ENCODE measurements at regions not wholly inside any gene's neighbourhood (a gene's known extent, or its start where the extent isn't known, plus 50 kb on each side); places are given as distances from the start of the nearest gene placed in this dataset.

- no peaks in the 10 kb centered on the region for H3K9me3 ChIP-seq (ENCODE audit: control insufficient read depth in 2 of 2, low read length in 2 of 2)
- no peak for ATAC-seq (ENCODE audit: low read depth in 2 of 2)
- no peak for DNase-seq
- H3K27me3 ChIP-seq (ENCODE audit: control insufficient read depth, insufficient read depth, low read length), result no peaks in the 10 kb centered on the region
- H3K36me3 ChIP-seq (ENCODE audit: control insufficient read depth, insufficient read depth, low read length), result no peaks in the 10 kb centered on the region
- H3K27ac ChIP-seq (ENCODE audit: insufficient read depth, low read length, poor library complexity, severe bottlenecking), result no peak overlapping the region
- H3K4me1 ChIP-seq (ENCODE audit: control insufficient read depth, insufficient read depth, low read length, poor library complexity, severe bottlenecking), result peaks cover 19% of the 10 kb centered on the region
- no peak overlapping the region for H3K4me3 ChIP-seq (ENCODE audit: low read depth, low read length)
- peaks cover 13 to 66% (median 38%) of the 10 kb centered on the region in 4 donors for H3K4me1 Mint-ChIP-seq
- no peaks in the 10 kb centered on the region for H3K27me3 Mint-ChIP-seq
- peaks cover 0 to 7% (median 3%) of the 10 kb centered on the region in 7 donors for H3K9me3 Mint-ChIP-seq
- H3K36me3 Mint-ChIP-seq, result no peaks in the 10 kb centered on the region
- peak overlapping the region; percentile 43 to 85 (median 83) for H3K27ac Mint-ChIP-seq
- H3K4me3 Mint-ChIP-seq, result peak overlapping the region in 2 of 4 donors; percentile 2 to 36
Observed at GRCh38 chr12:92010368-92010767, 135.3 kb downstream of the BTG1 start.

GRCh38 chr12:92008345-92008744 is 137.3 kb downstream of the BTG1 start:
- H3K27me3 Mint-ChIP-seq, result no peaks in the 10 kb centered on the region
- peaks cover 0 to 6% (median 3%) of the 10 kb centered on the region in 7 donors for H3K9me3 Mint-ChIP-seq
- Histone ChIP-seq H3K36me3 (ENCODE audit: control insufficient read depth, insufficient read depth, low read length) (no peaks in the 10 kb centered on the region), H3K4me3 (ENCODE audit: low read depth, low read length) (no peak overlapping the region), H3K27ac (ENCODE audit: insufficient read depth, low read length, poor library complexity, severe bottlenecking) (no peak overlapping the region), H3K4me1 (ENCODE audit: control insufficient read depth, insufficient read depth, low read length, poor library complexity, severe bottlenecking) (peaks cover 19% of the 10 kb centered on the region), H3K27me3 (ENCODE audit: control insufficient read depth, insufficient read depth, low read length) (no peaks in the 10 kb centered on the region), H3K9me3 (ENCODE audit: control insufficient read depth in 2 of 2, low read length in 2 of 2) (no peaks in the 10 kb centered on the region)
- peaks cover 19 to 80% (median 49%) of the 10 kb centered on the region in 4 donors for H3K4me1 Mint-ChIP-seq
- no peak overlapping the region for H3K4me3 Mint-ChIP-seq
- ATAC-seq (ENCODE audit: low read depth in 2 of 2), result no peak
- H3K27ac Mint-ChIP-seq, result peak overlapping the region; percentile 65 to 83 (median 76)
- no peak for DNase-seq
- H3K36me3 Mint-ChIP-seq, result no peaks in the 10 kb centered on the region

GRCh38 chr12:92007787-92008186 is 137.9 kb downstream of the BTG1 start:
- Mint-ChIP-seq H3K36me3 (no peaks in the 10 kb centered on the region), H3K9me3 (peaks cover 0 to 2% (median 1%) of the 10 kb centered on the region in 7 donors), H3K27ac (no peak overlapping the region), H3K4me3 (no peak overlapping the region), H3K4me1 (peaks cover 19 to 82% (median 53%) of the 10 kb centered on the region in 4 donors), H3K27me3 (no peaks in the 10 kb centered on the region)
- H3K27ac ChIP-seq (ENCODE audit: insufficient read depth, low read length, poor library complexity, severe bottlenecking), result no peak overlapping the region
- DNase-seq (peak in 1 of 3 donors; percentile 16), ATAC-seq (ENCODE audit: low read depth in 2 of 2) (no peak)
- H3K4me3 ChIP-seq (ENCODE audit: low read depth, low read length), result no peak overlapping the region
- H3K4me1 ChIP-seq (ENCODE audit: control insufficient read depth, insufficient read depth, low read length, poor library complexity, severe bottlenecking), result peaks cover 19% of the 10 kb centered on the region
- H3K36me3 ChIP-seq (ENCODE audit: control insufficient read depth, insufficient read depth, low read length), result no peaks in the 10 kb centered on the region
- H3K27me3 ChIP-seq (ENCODE audit: control insufficient read depth, insufficient read depth, low read length), result no peaks in the 10 kb centered on the region
- no peaks in the 10 kb centered on the region for H3K9me3 ChIP-seq (ENCODE audit: control insufficient read depth in 2 of 2, low read length in 2 of 2)

GRCh38 chr12:92003701-92004100 is 141.9 kb downstream of the BTG1 start:
- no peaks in the 10 kb centered on the region for H3K4me1 ChIP-seq (ENCODE audit: control insufficient read depth, insufficient read depth, low read length, poor library complexity, severe bottlenecking)
- Mint-ChIP-seq H3K27ac (peak overlapping the region in 1 of 3 donors; percentile 66), H3K9me3 (peaks cover 0 to 17% (median 6%) of the 10 kb centered on the region in 7 donors), H3K27me3 (peaks cover 4% of the 10 kb centered on the region), H3K4me3 (peak overlapping the region in 1 of 4 donors; percentile 66), H3K4me1 (peaks cover 27 to 75% (median 47%) of the 10 kb centered on the region in 4 donors), H3K36me3 (peaks cover 5% of the 10 kb centered on the region)
- DNase-seq (no peak), ATAC-seq (ENCODE audit: low read depth in 2 of 2) (no peak)
- no peaks in the 10 kb centered on the region for H3K27me3 ChIP-seq (ENCODE audit: control insufficient read depth, insufficient read depth, low read length)
- H3K27ac ChIP-seq (ENCODE audit: insufficient read depth, low read length, poor library complexity, severe bottlenecking), result no peak overlapping the region
- peaks cover 0 to 2% of the 10 kb centered on the region in 2 experiments for H3K9me3 ChIP-seq (ENCODE audit: control insufficient read depth in 2 of 2, low read length in 2 of 2)
- H3K4me3 ChIP-seq (ENCODE audit: low read depth, low read length), result no peak overlapping the region
- H3K36me3 ChIP-seq (ENCODE audit: control insufficient read depth, insufficient read depth, low read length), result no peaks in the 10 kb centered on the region

- no peak for DNase-seq
- Mint-ChIP-seq H3K36me3 (peaks cover 9% of the 10 kb centered on the region), H3K9me3 (peaks cover 1 to 18% (median 7%) of the 10 kb centered on the region in 7 donors), H3K4me1 (peaks cover 31 to 77% (median 48%) of the 10 kb centered on the region in 4 donors), H3K4me3 (peak overlapping the region in 1 of 4 donors; percentile 15), H3K27me3 (peaks cover 4% of the 10 kb centered on the region), H3K27ac (peak overlapping the region in 2 of 3 donors; percentile 67 to 83)
- H3K27me3 ChIP-seq (ENCODE audit: control insufficient read depth, insufficient read depth, low read length), result no peaks in the 10 kb centered on the region
- no peaks in the 10 kb centered on the region for H3K4me1 ChIP-seq (ENCODE audit: control insufficient read depth, insufficient read depth, low read length, poor library complexity, severe bottlenecking)
- ATAC-seq (ENCODE audit: low read depth in 2 of 2), result no peak
- no peak overlapping the region for H3K4me3 ChIP-seq (ENCODE audit: low read depth, low read length)
- peaks cover 0 to 3% of the 10 kb centered on the region in 2 experiments for H3K9me3 ChIP-seq (ENCODE audit: control insufficient read depth in 2 of 2, low read length in 2 of 2)
- no peaks in the 10 kb centered on the region for H3K36me3 ChIP-seq (ENCODE audit: control insufficient read depth, insufficient read depth, low read length)
- no peak overlapping the region for H3K27ac ChIP-seq (ENCODE audit: insufficient read depth, low read length, poor library complexity, severe bottlenecking)
Observed at GRCh38 chr12:92002673-92003382, 142.8 kb downstream of the BTG1 start.

GRCh38 chr12:92002195-92002649 is 143.4 kb downstream of the BTG1 start:
- H3K27me3 Mint-ChIP-seq, result peaks cover 4% of the 10 kb centered on the region
- H3K36me3 ChIP-seq (ENCODE audit: control insufficient read depth, insufficient read depth, low read length), result no peaks in the 10 kb centered on the region
- H3K9me3 ChIP-seq (ENCODE audit: control insufficient read depth in 2 of 2, low read length in 2 of 2), result peaks cover 0 to 3% of the 10 kb centered on the region in 2 experiments
- H3K4me3 ChIP-seq (ENCODE audit: low read depth, low read length), result no peak overlapping the region
- ATAC-seq (ENCODE audit: low read depth in 2 of 2), result no peak
- H3K27ac ChIP-seq (ENCODE audit: insufficient read depth, low read length, poor library complexity, severe bottlenecking), result no peak overlapping the region
- H3K4me3 Mint-ChIP-seq, result no peak overlapping the region
- no peak for DNase-seq
- no peaks in the 10 kb centered on the region for H3K4me1 ChIP-seq (ENCODE audit: control insufficient read depth, insufficient read depth, low read length, poor library complexity, severe bottlenecking)
- peaks cover 9% of the 10 kb centered on the region for H3K36me3 Mint-ChIP-seq
- peaks cover 33 to 75% (median 47%) of the 10 kb centered on the region in 4 donors for H3K4me1 Mint-ChIP-seq
- H3K27ac Mint-ChIP-seq, result peak overlapping the region in 1 of 3 donors; percentile 67
- H3K27me3 ChIP-seq (ENCODE audit: control insufficient read depth, insufficient read depth, low read length), result no peaks in the 10 kb centered on the region
- peaks cover 1 to 18% (median 7%) of the 10 kb centered on the region in 7 donors for H3K9me3 Mint-ChIP-seq

- H3K4me1 Mint-ChIP-seq, result peaks cover 38 to 70% (median 47%) of the 10 kb centered on the region in 4 donors
- H3K27me3 Mint-ChIP-seq, result peaks cover 4% of the 10 kb centered on the region
- Histone ChIP-seq H3K9me3 (ENCODE audit: control insufficient read depth in 2 of 2, low read length in 2 of 2) (peaks cover 0 to 3% of the 10 kb centered on the region in 2 experiments), H3K4me1 (ENCODE audit: control insufficient read depth, insufficient read depth, low read length, poor library complexity, severe bottlenecking) (no peaks in the 10 kb centered on the region), H3K4me3 (ENCODE audit: low read depth, low read length) (no peak overlapping the region), H3K36me3 (ENCODE audit: control insufficient read depth, insufficient read depth, low read length) (no peaks in the 10 kb centered on the region), H3K27ac (ENCODE audit: insufficient read depth, low read length, poor library complexity, severe bottlenecking) (no peak overlapping the region), H3K27me3 (ENCODE audit: control insufficient read depth, insufficient read depth, low read length) (no peaks in the 10 kb centered on the region)
- peak overlapping the region; percentile 52 to 85 (median 70) for H3K27ac Mint-ChIP-seq
- DNase-seq, result peak in 1 of 3 donors; percentile 40
- peaks cover 1 to 18% (median 7%) of the 10 kb centered on the region in 7 donors for H3K9me3 Mint-ChIP-seq
- no peak for ATAC-seq (ENCODE audit: low read depth in 2 of 2)
- H3K4me3 Mint-ChIP-seq, result peak overlapping the region in 1 of 4 donors; percentile 20
- peaks cover 9% of the 10 kb centered on the region for H3K36me3 Mint-ChIP-seq
Observed at GRCh38 chr12:92000597-92000996, 145.0 kb downstream of the BTG1 start.
